Effector CD4-positive, alpha-beta T cell (primary cell): ENCODE measurements at regions not wholly inside any gene's neighbourhood (a gene's known extent, or its start where the extent isn't known, plus 50 kb on each side); places are given as distances from the start of the nearest gene placed in this dataset.

Experiments used
- DNase-seq: peaks from one replicate; pipeline ENCODE4 v3.0.0-alpha.2; 2020

DNA sequence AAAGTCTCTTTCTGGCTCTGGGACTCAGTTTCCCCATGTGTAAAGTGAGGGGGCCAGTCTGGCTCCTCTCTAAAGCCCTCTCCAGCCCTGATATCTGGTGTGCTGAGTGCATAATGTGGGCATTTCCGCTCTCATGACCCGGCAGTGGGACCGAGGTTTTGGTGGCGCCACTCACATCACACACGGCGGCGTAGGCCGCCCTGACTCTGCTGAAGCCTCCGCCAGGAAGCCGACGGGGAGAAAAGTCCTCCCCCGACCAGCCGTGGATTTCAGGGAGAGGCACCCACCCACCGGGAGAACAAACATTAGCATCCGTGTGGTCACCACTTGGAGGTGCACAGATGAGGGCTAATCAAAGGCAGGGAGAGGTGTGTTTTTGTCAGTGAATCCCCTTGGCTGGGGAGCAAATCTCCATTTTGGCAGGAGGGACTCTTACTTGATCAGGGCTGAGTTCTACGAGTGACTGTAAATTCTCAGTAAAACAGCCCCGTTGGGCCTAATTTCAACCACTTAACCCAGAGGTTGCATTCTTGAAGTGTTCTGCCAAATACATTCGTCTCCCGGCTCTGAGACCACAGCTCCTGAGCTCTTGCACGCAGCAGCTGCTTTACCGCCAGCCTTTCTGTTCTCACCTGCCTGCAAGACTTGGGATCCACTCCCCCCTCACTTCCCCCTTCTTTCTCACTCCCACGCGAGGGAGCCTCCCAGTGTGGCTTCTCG, 118.2 kb downstream of the FOXD2 start:
- DNase-seq, result no peak

DNA sequence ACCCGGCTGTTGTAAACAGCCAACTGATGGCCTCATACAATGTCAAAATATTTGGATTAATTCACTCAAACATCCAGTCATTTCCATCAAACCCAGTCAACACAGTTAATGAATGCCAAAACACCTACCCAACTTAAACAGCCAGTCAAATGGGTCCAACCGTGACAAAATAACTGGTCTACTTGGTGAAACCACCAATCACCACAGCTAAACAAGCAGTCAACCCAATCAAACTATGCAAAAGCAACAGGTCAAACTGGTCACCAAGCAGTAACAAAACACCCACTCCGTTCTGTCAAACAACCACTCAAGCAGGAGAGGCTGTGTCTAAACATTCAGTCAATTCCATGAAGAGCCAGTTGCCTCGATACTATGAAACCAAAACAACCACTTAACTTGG, 119.2 kb downstream of the FOXD2 start:
- DNase-seq, result no peak

DNA sequence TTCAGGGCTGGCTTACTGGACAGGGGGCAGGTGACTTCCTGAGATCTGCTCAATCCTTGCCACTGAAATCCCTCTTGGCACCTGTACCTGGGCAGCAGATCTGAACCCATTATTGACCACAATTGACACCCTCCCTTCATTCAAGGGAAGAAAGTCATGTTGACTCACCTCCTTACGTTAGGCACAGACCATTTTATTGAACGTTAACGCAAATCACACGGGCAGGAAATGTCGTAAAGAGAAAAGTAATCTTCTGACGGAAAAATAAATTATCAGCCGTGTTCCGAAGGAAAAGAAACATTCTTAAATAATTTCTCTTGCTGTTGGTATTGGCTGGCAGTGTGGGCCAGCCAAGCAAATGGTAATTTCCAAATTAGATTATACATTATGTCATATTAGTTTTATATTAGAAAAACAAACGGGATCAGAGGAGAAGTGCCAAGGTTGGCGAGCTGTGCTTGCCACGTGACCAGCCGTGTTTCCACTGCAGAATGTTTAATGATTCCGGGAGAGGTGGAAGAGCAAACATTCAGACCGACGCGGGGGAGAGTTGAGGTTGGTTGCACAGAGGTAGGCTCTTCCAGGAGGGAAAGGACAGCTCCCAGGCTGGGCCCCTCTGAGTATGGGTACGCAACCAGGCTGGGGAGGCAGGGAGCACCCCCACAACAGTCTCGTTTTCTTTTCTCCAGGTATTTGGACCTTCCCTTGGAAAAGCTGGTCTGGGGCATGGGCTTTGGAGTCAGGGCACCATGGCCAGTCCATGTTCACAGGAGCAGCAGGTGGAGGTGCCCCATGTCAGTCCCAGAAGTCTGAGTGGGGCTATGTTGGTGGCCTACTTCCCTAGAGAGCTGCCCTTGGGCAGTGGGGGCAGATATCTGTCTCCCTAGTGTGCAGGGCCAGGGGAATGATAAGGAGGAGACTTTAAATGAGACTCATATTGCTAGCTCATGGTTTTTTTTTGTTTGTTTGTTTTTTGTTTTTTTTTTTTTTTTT, 121.1 kb downstream of the FOXD2 start:
- no peak for DNase-seq

DNA sequence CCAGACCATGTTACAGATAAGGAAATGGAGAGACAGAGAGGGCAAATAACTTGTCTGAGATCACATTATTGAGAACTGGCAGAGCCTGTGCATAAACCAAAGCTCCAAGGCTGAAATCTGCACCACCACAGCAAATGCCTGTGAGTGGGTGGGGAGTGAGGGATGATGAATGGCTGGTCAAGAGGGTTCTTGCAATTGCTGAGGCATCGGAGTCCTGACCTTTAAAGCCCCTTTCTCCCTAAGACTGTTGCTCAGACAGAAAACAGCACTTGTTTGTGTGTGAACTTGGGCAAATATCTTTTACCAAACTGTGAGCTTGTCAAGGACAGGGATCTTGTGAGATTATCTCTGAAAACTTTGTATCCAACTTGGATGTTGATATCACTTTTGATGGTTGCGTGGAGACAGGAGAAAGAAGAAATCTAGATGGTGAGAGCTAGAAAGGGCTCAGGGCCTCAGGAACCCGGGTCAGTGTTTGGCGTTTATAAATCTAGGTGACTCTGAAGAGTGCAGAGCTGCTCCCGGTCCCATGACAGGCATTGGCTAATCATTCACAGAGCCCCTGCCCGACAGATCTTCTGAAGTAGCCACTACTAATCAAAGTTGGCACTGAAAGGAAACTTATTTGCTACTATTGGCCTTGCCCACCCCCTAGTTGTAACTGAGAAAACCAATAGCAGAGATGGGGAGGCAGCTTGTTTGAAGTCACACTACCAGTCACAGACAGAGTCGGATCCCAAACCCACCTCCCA, 122.3 kb downstream of the FOXD2 start:
- DNase-seq, result no peak

DNA sequence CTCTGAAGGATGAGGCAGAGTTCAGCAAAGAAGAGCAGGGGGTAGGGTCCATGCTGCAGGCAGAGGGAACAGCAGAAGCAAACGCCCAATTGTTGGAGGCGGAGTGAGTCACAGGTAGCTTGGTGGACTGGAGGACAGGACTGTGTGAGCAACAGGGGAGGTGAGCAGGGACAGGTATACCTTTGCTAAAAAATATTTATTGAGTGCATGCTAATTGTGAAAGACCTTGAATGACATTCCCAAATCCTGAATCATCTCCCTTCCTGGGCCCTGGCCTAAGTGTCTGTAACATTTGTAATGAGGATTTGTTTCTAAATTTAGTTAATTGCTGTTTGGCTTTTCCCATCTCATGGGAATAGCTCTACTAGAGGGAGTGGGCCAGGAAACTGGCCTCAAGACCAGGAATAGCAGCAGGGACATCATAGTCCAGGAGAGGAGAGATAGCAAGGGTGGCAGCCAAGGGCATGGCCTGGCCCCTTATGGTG, 123.7 kb downstream of the FOXD2 start:
- no peak for DNase-seq

DNA sequence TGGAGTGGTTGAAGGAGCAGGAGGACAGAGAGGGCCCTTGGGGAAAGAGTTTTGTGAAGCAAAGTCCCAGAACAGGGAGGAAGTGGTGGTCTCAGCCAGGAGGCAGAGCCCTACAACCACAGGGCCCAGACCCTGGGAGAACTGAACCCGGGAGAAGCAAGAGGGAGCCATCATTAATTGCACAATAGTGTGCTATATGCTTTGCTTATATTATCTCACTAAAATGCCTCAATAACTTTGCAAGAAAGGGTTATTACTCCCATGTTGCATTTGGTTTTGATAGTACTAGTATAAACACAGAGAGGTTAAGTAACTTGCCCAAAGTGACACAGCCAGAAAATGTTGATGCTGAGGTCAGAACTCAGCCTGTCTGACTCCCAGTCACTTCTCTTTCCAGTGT, 124.3 kb downstream of the FOXD2 start:
- no peak for DNase-seq

DNA sequence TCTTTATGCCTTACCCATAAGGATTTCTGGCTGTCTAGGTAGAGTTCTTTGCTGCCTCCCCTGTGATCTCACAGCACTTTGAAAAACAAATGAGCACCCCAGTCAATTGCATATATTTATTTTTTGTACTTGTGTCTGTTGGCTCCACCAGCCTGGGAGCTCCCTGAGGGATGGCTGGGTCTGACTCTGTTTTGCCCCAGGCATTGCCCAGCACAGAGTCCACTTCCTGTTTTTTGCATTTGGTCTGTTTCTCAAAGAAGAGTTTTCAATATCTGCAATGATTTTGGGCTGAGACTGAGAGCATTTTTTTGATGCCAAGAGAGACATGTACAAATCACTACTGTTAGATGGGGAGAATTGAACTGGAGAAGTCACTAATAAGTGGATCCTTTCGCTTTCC, 125.0 kb downstream of the FOXD2 start:
- DNase-seq, result no peak

DNA sequence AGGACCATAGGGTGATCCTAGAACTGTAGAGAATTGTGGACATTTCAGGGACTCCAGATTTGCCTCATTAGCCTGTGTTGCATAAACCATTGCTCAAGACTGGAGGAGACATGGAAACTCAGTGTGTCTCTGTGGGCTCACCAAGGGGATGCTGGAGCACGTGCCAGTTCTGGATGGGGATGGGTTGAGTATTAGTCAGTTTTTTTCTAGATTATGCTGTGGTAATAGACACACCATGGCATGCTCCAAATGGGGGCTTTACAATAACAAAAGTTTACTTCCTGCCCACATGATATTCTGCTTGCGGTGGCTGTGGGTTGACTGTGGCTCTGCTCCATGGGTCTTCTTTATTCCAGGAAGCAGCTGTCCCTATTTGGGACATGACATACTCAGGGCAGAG, 125.4 kb downstream of the FOXD2 start:
- no peak for DNase-seq

DNA sequence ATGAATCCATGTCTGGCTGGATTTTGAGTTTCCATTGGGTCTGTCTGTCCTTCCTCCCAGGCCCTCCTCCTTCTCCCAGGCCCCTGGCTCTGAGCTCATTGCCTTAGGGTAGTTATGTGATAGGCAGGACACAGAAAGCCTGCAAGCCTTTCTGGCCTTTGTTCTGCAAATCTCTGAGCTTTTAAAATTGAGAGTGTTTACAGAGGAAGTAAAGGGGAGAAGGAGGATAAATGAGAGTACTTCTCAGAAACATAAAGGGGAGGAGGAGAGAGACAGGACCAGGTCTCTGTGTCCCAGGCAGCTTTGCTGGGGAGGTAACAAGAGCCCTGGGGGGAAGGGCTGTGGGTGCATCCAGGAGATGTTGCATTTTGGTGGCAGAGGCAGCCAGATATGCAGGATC, 126.7 kb downstream of the FOXD2 start:
- no peak for DNase-seq

DNA sequence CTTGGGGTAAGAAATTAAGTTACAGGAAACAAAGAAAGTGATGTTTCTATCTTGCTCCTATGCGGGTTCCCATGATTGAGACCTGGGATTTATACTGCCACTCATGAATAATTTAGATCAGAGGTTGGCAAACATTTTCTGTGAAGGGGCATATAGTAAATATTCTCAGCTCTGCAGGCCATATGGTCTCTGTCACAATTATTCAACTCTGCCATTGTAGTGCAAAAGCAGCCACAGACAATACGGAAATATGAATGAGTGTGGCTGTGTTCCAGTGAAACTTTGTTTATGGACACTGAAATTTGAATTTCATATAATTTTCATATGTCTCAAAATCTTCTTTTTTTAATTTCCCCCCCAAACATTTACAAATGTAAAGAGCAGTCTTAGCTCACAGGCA, 127.2 kb downstream of the FOXD2 start:
- no peak for DNase-seq

DNA sequence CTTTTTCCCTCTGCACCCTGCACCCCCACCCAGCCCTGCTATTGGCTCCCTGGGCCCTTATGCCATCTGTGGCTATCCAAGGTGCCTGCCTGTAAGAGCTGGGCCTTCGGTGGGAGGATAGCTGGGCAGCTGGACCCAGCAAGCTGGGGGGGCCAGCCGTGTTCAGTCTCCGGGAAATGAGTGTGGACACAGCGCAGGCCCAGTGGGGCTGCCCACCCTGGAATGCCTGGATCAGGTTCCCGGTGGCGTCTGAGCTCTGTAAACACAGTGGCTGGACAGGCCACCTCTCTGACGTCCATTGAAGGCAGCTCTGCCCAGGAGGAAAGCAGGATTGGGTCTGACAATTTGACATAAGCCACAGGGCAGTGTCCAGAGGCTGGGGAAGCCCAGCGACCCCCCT, 127.8 kb downstream of the FOXD2 start:
- no peak for DNase-seq

DNA sequence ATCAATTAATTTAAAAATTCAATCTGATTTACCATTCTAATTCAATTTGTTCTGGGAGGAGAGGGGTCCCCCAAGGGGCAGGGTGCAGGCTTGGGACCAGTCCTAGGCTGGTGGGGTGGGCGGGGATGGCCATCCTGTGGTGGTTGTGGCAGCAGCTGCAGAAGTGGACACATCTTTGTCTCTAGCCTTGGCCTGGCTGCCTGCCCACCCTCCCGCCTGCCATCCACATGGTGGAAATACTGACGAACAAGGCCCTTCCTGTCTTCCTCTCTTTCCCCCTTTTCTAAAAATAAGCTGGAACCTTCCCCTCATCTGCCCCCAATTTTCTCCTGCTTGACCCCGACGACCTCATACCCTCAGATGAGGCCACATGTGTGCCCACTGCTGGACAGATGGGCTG, 130.9 kb downstream of the FOXD2 start:
- DNase-seq, result no peak

DNA sequence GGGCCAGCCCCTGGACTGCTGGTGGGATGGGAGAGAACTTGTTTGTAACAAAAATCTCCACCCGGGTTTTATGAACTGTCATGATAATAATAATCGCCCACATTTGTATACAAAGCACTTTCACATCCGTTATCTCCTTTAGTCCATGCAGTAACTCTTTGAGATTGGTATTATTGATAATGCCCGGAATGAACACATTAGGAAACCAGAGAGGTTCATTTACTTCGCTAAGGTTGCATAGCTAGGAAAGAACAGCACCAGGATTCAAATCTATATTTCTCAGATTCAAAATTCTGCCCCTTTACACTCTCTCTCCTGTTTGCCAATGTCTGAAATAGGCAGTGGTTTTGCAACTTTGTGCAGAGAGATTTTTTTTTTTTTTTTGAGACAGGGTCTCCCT, 131.4 kb downstream of the FOXD2 start:
- DNase-seq, result no peak

DNA sequence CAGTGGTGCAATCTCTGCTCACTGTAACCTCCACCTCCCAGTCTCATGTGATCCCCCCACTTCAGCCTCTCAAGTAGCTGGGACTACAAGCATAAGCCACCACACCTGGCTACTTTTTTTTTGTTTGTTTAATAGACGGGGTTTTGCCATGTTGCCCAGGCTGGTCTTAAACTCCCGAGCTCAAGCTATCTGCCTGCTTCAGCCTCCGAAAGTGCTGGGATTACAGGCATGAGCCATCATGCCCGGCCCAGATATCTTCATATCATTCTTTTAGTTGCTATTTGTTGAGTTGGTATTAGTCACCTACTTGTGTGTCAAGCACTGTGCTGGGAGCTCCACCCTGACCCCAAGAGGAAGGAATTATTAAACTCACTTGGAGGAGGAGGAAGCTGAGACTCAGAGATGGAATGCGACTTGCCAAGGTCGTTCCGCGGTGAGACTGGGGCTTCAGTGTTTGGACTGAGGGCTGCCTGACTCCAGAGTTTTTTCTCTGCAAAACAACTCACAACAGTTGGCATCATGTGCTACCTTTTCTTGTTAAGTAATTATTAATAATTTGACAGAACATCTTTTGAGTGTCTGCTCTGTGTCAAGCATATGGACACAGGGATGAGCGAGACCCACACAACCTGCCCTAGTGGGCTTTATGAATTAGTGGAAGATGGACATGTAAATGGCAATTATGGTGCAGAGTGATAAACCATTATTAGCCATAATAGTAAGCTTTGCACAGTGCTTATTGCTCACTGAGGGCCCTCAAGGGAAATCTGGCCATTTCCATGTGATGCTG, 132.0 kb downstream of the FOXD2 start:
- no peak for DNase-seq

DNA sequence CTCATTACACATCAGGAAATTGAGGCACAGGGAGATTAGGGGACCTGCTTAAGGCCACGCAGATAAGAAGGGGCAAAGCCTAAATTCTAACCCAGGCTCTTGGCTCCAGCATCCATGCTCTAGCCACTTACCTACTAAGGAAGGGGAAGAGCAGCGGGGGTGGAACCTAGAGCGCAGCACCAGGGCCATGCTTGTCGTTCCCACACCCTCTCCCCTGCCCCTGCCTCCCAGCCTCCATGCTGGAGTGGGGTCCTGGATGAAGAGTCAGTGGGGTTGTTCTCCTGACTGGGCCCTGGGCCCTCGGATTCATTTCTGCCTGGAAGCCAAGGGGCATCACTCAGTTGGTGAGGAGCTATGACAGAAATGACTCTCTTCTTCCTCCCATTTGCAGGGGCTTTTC, 133.3 kb downstream of the FOXD2 start:
- no peak for DNase-seq

DNA sequence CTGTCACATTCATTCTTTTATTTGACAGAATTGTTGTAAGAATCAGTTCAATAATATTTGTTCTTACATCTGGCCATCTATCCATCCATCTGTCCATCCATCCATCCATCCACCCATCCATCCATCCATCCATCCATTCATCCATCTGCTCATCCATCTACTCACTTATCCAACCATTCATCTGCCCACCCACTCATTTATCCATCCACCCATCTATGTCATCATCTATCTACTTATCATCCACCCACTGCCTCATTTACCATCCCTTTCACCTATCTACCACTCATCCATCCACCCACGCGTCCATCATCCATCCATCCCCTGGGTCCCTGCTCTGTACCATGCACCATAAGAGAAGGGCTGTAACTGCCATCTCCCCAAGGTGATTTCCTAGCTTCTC, 134.1 kb downstream of the FOXD2 start:
- no peak for DNase-seq

DNA sequence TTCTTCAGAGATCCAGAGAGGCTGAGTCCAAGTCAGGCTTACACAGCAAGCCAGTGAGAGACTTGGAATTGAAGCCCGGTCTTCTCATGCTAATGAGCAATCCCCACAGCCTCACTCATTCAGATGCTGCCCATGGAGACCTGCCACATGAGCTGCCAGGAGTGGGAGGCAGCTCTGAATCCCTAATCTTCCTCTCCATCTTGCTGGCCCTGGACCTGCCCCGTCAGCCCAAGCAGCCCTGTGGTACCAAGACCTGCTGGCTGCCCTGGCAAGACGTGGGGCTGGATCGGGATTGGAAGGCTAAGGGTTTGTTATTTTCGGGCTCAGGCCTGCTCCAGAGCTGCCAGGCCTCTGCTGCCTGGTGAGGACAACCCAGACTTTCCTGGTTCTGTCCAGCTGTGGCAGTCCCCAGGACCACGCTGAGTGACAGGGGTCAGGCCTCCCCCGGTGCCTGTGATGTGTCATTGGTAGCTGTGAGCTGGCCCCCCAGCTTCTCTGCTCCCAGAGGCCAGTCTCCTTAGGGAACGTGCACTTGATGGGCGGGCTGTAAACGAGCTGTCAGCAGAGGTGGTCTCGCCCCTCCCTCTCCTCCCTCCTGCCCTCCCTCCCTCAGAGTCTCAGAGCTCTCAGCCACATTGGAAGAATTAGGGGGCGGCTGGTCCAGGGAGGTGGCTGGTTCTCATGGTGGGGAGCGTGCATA, 135.0 kb downstream of the FOXD2 start:
- DNase-seq, result no peak

DNA sequence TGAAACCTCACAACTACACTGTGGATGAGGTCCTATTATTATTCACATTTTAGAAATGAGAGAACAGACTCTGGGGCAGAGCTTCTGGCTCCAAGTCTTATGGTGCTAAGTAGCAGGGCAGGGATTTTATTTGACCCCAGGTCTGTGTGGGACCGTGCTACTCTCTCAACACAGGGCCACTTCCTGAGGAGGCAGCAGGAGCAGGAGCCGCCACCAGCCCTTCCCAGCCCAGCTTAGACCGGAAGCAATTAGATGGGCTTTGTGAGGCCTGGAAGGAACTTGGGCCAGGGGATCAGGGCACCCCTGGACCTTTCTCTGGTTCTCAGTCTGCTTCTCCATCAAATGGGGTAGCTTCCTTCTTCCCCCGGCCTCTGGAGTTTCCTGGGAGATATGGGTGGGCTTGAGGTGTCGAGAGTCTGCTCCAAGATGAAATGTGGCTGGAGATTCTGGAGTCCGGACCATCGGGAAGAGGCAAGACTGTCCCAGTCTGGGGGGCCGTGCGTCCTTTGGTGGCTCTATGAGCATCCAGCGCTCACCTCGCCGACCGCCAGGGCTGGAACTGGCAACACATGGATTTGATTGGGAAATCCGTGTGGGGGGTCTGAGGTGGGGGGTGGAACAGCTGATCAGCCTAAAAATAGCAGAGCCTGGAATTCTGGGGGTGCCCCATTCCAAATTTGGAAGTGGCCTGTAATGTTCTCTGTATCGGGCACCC, 136.8 kb downstream of the FOXD2 start:
- DNase-seq, result no peak

DNA sequence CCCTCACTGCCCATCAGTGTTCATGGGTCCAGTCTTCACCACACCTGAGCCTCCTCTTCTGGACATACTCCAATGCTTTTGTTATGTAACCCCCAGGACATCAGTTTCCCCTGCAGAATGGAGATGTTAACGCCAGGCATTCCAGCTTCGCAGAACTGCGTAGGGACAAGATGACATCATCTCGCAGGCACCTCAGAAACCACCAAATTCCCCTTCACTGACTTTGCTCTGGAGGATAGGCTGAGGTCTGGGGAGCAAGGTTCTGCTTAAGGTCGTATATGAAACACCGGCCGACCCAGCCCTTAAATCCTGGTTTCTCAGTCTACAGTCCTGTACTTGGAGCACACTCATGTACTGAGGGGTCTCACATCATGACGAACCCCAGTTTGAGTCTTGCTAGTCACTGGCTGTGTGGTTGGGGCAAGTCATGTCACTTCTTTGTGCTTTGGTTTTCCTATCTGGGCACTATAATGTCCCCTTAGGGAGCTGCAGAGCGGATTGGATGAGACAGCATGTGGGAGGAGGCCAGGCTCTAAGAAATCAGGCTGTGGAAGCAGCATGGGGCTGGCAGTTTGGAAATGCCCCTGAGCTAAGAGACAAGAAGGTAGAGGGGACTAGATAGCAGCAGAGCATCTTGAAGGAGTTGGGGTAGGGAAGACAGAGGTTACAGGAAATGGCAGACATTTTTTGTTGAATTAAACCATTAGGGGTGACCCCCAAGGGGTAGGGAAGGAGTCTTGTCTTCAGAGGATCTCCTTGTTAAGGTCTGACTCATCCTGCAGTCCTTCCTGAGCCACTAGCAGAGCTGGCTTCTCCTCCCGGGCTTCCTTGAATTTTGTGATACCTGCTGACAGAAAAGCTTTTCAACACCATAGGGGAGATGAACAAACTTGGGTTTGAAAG, 138.3 kb downstream of the FOXD2 start:
- no peak for DNase-seq

DNA sequence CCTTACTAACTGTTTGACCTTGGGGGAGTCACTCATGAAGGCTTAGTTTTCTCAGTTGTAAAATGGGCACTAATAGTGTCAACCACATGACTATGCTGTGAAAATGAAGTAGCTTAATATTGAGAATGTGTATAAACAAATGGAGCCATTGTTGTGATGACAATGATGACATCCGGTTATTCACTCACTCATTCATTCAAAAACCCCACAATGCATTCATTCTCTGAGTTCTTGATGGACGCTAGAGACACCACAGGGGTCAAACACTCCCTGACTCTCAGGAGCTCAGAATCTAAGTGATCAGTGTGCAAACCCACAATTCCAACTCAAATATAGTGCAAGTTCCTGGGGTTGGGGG, 138.9 kb downstream of the FOXD2 start:
- no peak for DNase-seq
